ENCODE measurements at regions not wholly inside any gene's neighbourhood (a gene's known extent, or its start where the extent isn't known, plus 50 kb on each side); places are given as distances from the start of the nearest gene placed in this dataset.

DNA sequence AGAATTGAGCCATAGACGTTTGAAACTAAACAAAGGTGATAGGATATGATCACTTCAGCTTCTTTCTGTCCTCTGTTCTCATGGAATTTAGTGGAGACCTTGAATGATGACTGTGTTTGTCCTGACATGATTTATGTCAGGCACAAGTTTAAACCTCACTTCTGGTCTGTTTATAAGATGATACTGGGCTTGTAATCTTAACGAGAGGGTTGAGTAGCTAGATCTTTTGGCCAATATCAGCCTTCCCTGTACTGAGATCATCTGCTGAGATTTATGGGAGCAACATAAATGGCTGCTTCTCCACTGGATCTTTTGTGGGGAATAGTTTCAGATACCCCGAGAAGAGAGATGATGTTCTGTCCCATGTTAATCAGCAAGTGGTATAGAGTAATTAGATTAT, 121.8 kb upstream of the OBI1 start:
- DNase-seq (ENCODE audit: low spot score): no peak

GRCh38 chr13:78779608-78780007, 120.7 kb upstream of the OBI1 start:
- no peak for DNase-seq (ENCODE audit: low spot score)

- no peak for DNase-seq (ENCODE audit: low spot score)
These were observed 119.0 kb upstream of the OBI1 start for GRCh38 chr13:78777976-78778375.

DNA sequence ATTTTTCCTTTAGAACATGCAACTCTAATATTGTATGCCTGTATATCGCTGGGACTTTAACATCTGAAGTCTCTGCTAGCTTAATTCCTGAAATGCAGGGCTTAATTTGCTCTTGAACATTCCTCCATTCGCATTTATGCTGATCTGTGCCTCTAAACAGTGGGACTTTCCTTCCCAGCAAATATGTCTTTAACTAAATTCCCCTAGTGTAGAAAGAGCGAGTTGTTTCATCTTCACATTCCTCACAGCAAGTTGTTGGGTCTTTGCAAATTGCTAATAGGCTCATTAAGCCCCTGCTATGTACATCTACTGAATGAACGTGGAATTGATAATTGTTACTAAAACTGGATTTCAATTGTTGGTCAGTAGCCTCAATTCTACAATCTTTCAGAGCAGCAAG, 118.4 kb upstream of the OBI1 start:
- DNase-seq (ENCODE audit: low spot score): no peak

GRCh38 chr13:78772933-78773332, 114.0 kb upstream of the OBI1 start:
- no peak for DNase-seq (ENCODE audit: low spot score)

DNA sequence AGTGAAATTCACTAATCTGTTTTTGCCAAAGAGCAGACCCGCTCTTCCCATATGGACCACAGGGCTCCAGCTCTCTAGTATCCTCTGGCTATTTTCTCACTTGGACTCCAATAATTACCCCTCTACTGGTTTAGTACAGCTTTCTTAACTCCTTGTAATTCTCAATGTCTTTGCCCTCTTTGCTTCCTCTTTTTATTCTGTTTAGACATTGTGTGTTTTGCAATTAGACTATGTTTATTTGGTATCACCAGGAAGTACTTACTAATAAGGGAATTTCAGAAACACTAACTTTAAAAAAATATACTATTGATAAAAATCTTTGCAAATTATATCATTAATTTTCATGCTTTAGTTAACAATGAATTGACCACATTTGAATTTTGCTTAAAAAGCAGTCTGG, 111.6 kb upstream of the OBI1 start:
- DNase-seq (ENCODE audit: low spot score): no peak

DNA sequence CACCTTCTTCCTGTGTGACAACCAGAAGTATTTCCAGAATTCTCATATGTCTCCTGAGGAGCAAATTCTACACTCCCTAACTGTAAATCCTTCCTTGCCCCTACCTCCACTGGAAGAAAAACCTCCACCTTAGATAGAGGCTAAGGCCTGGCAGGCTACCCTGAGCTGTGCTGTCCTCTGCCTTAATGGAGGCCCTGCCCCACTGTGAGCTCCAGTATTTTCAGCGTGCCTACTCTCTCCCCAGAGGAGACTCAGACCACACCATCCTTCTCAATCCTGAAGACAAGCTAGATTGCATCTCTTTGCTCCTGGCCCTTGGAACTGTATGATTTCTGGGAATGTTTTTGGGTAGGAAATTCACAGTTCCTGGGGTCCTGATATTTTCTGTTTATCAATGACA, 110.0 kb upstream of the OBI1 start:
- DNase-seq (ENCODE audit: low spot score): no peak

DNA sequence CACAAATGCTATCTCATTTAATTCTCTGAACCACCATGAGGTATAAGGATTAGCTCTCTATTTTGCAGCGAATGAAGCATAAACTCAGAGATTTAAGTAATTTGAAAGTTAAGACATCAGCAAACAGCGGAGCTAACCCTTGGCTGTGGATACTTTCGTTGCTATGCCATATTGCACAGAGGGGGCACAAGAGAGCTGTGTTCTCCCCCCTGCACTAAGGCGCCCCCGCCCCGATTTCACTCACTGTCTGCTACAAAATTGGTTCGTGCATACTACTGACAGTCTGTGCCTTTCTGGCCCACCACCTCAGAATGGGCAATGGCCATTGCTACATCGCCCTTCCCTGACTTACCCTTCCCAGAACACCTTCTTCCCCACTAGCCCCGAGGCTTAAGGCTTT, 105.7 kb upstream of the OBI1 start:
- DNase-seq (ENCODE audit: low spot score): no peak

DNA sequence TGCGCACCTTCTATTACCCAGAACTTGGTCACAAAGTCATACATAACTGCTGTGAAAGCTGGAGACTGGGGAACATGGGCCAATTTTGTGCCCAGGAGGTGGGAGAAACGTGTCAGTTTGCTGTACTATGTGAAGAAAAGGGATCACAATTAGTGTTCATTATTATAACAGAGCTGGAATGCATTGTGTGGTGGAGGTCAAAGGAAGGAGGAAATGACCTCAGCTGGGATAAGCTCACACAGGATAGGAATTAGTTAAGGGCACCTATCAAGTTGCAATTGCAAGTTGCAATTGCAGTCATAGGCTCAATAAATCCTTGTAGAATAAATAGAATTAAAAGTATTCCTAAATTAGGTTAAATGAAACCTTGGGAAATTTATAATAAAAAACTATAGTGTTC, 103.9 kb upstream of the OBI1 start:
- DNase-seq (ENCODE audit: low spot score): no peak

- DNase-seq (ENCODE audit: low spot score): no peak
These were observed 100.7 kb upstream of the OBI1 start for GRCh38 chr13:78759704-78760103.

- no peak for DNase-seq (ENCODE audit: low spot score)
These were observed 99.6 kb upstream of the OBI1 start for GRCh38 chr13:78758549-78758948.

GRCh38 chr13:78753435-78753834, 94.5 kb upstream of the OBI1 start:
- no peak for DNase-seq (ENCODE audit: low spot score)

GRCh38 chr13:78750735-78751134, 91.8 kb upstream of the OBI1 start:
- no peak for DNase-seq (ENCODE audit: low spot score)

- no peak for DNase-seq (ENCODE audit: low spot score)
These were observed 85.0 kb upstream of the OBI1 start for GRCh38 chr13:78743973-78744372.

DNA sequence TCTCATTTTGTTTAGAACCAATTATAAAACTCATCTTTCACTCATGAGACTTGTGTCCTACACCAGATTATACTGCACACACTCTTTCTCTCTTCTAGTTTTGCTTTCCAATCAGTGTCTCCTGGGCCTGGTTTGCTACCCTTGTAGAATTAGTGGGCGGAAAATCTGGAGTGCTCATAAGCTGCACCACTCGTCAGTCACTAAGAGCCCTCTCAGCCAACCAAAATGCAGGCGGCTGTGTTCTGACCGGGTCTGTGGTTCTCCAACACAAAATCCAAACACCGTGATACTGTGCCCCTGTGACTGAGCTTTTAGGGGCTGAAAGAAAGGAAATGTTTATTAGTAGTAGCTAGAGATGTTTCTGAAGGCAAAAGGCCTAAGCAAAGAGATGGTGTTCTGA, 83.7 kb upstream of the OBI1 start:
- DNase-seq (ENCODE audit: low spot score): no peak

GRCh38 chr13:78736142-78736541, 77.2 kb upstream of the OBI1 start:
- DNase-seq (ENCODE audit: low spot score): no peak

GRCh38 chr13:78732445-78733017, 73.6 kb upstream of the OBI1 start:
- DNase-seq (ENCODE audit: low spot score): no peak

DNA sequence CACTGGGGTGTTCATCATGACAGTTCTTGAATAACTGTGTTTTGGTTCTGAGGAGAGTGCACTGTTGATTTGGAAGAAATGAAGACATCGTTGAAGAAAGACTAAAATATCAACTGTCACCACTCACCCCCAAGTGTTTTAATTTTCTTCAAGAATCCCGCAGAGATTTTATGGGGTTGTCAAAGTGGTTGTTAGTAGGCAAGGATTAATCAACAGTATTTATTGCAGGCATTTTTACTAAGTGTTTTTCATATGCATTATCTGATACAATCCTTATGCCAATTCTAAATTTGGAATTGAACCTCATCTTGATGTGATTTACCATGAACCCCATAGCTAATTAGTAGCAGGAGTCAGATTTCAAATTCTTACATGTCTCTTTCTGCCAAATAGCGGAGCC, 63.7 kb upstream of the OBI1 start:
- DNase-seq (ENCODE audit: low spot score): no peak

DNA sequence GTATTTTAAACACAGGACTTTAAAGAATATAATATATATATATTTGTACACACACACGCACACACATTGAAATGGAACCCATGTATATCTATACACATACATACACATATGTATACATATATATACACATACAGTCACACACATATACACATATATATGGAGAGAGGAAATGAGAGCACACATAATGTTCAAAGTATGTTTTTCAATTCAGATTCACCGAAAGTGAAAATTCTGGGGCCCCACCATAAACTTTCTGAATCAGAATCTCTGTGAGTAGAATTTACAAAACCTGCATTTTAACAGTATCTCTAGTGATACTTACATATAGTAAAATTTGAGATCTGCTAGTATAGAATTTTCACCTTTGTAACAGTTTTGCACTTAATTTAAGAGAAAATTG, 60.4 kb upstream of the OBI1 start:
- DNase-seq (ENCODE audit: low spot score): no peak

- DNase-seq (ENCODE audit: low spot score): no peak
These were observed 55.8 kb upstream of the OBI1 start for GRCh38 chr13:78714717-78715116.

- DNase-seq (ENCODE audit: low spot score): no peak
These were observed 53.9 kb upstream of the OBI1 start for GRCh38 chr13:78712831-78713230.

GRCh38 chr13:78709028-78709427, 50.1 kb upstream of the OBI1 start:
- DNase-seq (ENCODE audit: low spot score): no peak

Data from HuH-7 (cell line).